DND-41 (cell line): ENCODE measurements at regions not wholly inside any gene's neighbourhood (a gene's known extent, or its start where the extent isn't known, plus 50 kb on each side); places are given as distances from the start of the nearest gene placed in this dataset.

Experiments used
- ATAC-seq: fragments of 200-7000 bp; cut with Tn5 transposase; 3 replicates; pipeline ENCODE4 v1.9.1; 2021; ENCODE audit warnings: low read depth; ENCODE audit not compliant: insufficient read depth
- DNase-seq: peaks from one replicate; pipeline ENCODE4 v3.0.0-alpha.2; 2020
- H2AFZ ChIP-seq: 2 replicates; pipeline ENCODE4 v1.6.0; 2012; ENCODE audit warnings: low read depth, low read length
- H3K27ac ChIP-seq: 2 replicates; pipeline ENCODE4 v1.5.1; 2012; ENCODE audit warnings: low read length, inconsistent platforms
- H3K27me3 ChIP-seq: fragments of 200-600 bp; sonication (generic); 2 replicates; pipeline ENCODE4 v1.6.0; 2012; ENCODE audit warnings: low read length, mild to moderate bottlenecking, inconsistent platforms; ENCODE audit not compliant: insufficient read depth, poor library complexity
- H3K36me3 ChIP-seq: 2 replicates; pipeline ENCODE4 v1.5.1; 2012; ENCODE audit warnings: low read length, inconsistent platforms; ENCODE audit not compliant: insufficient read depth
- H3K4me1 ChIP-seq: 2 replicates; pipeline ENCODE4 v1.5.1; 2012; ENCODE audit warnings: mild to moderate bottlenecking, low read length; ENCODE audit not compliant: insufficient read depth
- H3K4me2 ChIP-seq: 2 replicates; pipeline ENCODE4 v1.6.0; 2012; ENCODE audit warnings: mild to moderate bottlenecking, moderate library complexity, low read length, inconsistent platforms; ENCODE audit not compliant: insufficient read depth
- H3K4me3 ChIP-seq, 2 experiments: fragments of 200-600 bp in 1 of 2; shearing (Covaris generic) in 1 of 2; 2 replicates each; pipeline ENCODE4 v1.5.1; 2012 to 2016; ENCODE audit warnings: inconsistent platforms in 2 of 2, low read length in 2 of 2, mild to moderate bottlenecking in 2 of 2, low read depth in 1 of 2, moderate library complexity in 1 of 2
- H3K79me2 ChIP-seq: 2 replicates; pipeline ENCODE4 v1.6.0; 2012; ENCODE audit warnings: low read length, inconsistent platforms; ENCODE audit not compliant: insufficient read depth
- H3K9ac ChIP-seq: 2 replicates; pipeline ENCODE4 v1.6.0; 2012; ENCODE audit warnings: low read depth, mild to moderate bottlenecking, inconsistent platforms, low read length, moderate library complexity
- H3K9me3 ChIP-seq: 2 replicates; pipeline ENCODE4 v1.5.1; 2012; ENCODE audit warnings: low read length, moderate library complexity, mild to moderate bottlenecking, inconsistent platforms; ENCODE audit not compliant: insufficient read depth, severe bottlenecking
- H4K20me1 ChIP-seq: 2 replicates; pipeline ENCODE4 v1.6.0; 2012; ENCODE audit warnings: low read length; ENCODE audit not compliant: insufficient read depth
- EZH2 ChIP-seq: IDR thresholded peaks from 3 replicates; pipeline ENCODE4 v1.6.1; 2012; ENCODE audit warnings: borderline replicate concordance, low read depth, mild to moderate bottlenecking, moderate library complexity, low read length, inconsistent platforms; ENCODE audit not compliant: severe bottlenecking
- TF ChIP-seq, protein P1 (sequence below): IDR thresholded peaks from 2 replicates; pipeline ENCODE4 v1.5.1; 2012; ENCODE audit warnings: borderline replicate concordance, low read length, moderate library complexity, mild to moderate bottlenecking; ENCODE audit not compliant: poor library complexity, severe bottlenecking; ENCODE audit errors: extremely low read depth

DNA sequence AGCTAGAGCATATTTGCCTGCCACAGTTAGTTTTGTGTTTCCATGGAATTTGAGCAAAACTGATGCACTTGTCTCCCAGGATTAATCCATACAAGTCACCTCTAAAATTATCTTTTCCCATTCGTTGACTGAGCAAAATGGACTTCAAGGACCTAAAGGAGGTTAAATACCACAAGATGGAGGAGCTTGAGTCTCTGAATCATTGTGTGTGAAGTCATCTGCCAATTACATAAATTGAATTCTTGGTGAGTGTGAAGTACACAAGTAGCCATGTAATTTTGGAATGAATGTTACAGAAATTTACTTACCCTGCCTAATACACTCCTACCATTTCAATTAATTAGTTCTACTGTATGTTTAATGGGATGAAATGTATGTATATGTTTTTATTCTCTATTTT lies 501.7 kb upstream of the POT1 start:
- ATAC-seq (no peak), DNase-seq (no peak)
- Histone ChIP-seq H3K36me3 (no peaks in the 10 kb centered on the region), H3K27me3 (no peaks in the 10 kb centered on the region), H3K4me2 (no peak overlapping the region), H2AFZ (no peak overlapping the region), H3K27ac (no peak overlapping the region), H3K4me1 (no peaks in the 10 kb centered on the region), H3K9ac (no peak overlapping the region), H3K9me3 (no peaks in the 10 kb centered on the region), H3K4me3 (no peak overlapping the region), H3K79me2 (no peaks in the 10 kb centered on the region), H4K20me1 (no peaks in the 10 kb centered on the region)
- TF ChIP-seq, protein P1, sequence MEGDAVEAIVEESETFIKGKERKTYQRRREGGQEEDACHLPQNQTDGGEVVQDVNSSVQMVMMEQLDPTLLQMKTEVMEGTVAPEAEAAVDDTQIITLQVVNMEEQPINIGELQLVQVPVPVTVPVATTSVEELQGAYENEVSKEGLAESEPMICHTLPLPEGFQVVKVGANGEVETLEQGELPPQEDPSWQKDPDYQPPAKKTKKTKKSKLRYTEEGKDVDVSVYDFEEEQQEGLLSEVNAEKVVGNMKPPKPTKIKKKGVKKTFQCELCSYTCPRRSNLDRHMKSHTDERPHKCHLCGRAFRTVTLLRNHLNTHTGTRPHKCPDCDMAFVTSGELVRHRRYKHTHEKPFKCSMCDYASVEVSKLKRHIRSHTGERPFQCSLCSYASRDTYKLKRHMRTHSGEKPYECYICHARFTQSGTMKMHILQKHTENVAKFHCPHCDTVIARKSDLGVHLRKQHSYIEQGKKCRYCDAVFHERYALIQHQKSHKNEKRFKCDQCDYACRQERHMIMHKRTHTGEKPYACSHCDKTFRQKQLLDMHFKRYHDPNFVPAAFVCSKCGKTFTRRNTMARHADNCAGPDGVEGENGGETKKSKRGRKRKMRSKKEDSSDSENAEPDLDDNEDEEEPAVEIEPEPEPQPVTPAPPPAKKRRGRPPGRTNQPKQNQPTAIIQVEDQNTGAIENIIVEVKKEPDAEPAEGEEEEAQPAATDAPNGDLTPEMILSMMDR = no peak
- no peak for TF ChIP-seq EZH2

DNA sequence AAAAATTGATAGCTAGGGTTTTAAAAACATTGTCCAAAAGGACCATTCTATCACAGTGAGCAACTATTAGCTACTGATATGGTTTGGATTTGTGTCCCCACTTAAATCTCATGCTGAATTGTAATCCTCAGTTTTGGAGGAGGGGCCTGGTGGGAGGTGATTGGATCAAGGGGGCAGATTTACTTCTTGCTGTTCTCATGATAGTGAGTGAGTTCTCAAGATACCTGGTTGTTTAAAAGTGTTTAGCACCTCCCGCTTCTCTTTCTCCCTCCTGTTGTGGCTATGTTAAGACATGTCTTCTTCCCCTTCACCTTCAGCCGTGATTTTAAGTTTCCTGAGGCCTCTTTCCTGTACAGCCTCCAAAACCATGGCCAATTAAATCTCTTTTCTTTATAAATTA lies 500.4 kb upstream of the POT1 start:
- no peak overlapping the region for H3K27ac ChIP-seq
- H3K36me3 ChIP-seq = no peaks in the 10 kb centered on the region
- no peaks in the 10 kb centered on the region for H3K79me2 ChIP-seq
- no peak overlapping the region for H3K4me3 ChIP-seq
- no peaks in the 10 kb centered on the region for H3K4me1 ChIP-seq
- H2AFZ ChIP-seq = no peak overlapping the region
- TF ChIP-seq, protein P1 = no peak
- no peak for TF ChIP-seq EZH2
- H3K27me3 ChIP-seq = no peaks in the 10 kb centered on the region
- H3K9ac ChIP-seq = no peak overlapping the region
- H4K20me1 ChIP-seq = no peaks in the 10 kb centered on the region
- H3K4me2 ChIP-seq = no peak overlapping the region
- no peaks in the 10 kb centered on the region for H3K9me3 ChIP-seq
- DNase-seq = no peak
- no peak for ATAC-seq

DNA sequence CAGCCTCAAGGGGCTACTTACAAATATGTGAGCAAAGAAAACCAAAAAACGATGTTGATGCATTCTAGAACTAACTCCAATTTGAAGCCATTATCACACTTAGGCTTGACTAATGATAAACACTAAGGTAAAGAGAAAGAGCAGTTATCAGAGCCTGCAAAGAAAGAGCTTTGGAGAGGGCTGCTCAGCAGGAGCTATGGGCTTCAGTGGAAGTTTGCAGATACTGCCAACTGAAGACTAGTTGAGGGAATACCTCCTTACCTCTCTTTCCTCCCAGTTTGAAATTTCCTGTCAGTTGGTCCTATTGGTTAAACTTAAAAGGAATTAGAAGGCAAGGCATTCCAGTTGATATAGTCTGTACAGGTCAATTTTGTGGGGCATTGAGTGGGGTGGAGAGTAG lies 498.1 kb upstream of the POT1 start:
- H3K27me3 ChIP-seq = no peaks in the 10 kb centered on the region
- DNase-seq (no peak), ATAC-seq (no peak)
- H3K79me2 ChIP-seq = no peaks in the 10 kb centered on the region
- no peak overlapping the region for H2AFZ ChIP-seq
- no peaks in the 10 kb centered on the region for H3K4me1 ChIP-seq
- no peaks in the 10 kb centered on the region for H3K9me3 ChIP-seq
- H3K36me3 ChIP-seq = no peaks in the 10 kb centered on the region
- no peaks in the 10 kb centered on the region for H4K20me1 ChIP-seq
- no peak overlapping the region for H3K27ac ChIP-seq
- no peak overlapping the region for H3K4me3 ChIP-seq
- H3K9ac ChIP-seq = no peak overlapping the region
- no peak overlapping the region for H3K4me2 ChIP-seq
- TF ChIP-seq, protein P1 = no peak
- no peak for TF ChIP-seq EZH2

GRCh38 chr7:125425506-125425905 lies 495.9 kb upstream of the POT1 start:
- ATAC-seq (no peak), DNase-seq (no peak)
- H3K27me3 ChIP-seq = no peaks in the 10 kb centered on the region
- no peaks in the 10 kb centered on the region for H3K4me1 ChIP-seq
- TF ChIP-seq, protein P1 = no peak
- TF ChIP-seq EZH2 = no peak
- no peaks in the 10 kb centered on the region for H3K79me2 ChIP-seq
- no peak overlapping the region for H3K27ac ChIP-seq
- no peak overlapping the region for H3K4me3 ChIP-seq
- no peak overlapping the region for H3K9ac ChIP-seq
- H2AFZ ChIP-seq = no peak overlapping the region
- H4K20me1 ChIP-seq = no peaks in the 10 kb centered on the region
- no peaks in the 10 kb centered on the region for H3K9me3 ChIP-seq
- no peak overlapping the region for H3K4me2 ChIP-seq
- H3K36me3 ChIP-seq = no peaks in the 10 kb centered on the region
